HG02938 (cell line): ENCODE measurements at regions not wholly inside any gene's neighbourhood (a gene's known extent, or its start where the extent isn't known, plus 50 kb on each side); places are given as distances from the start of the nearest gene placed in this dataset.
A peak's percentile ranks its signal among the peaks of the same experiment; 100 is the strongest.
"Not testable (repeated sequence)": the region's sequence is repeated elsewhere in the genome, so short reads cannot be mapped to it uniquely, and the experiment has no call there.

Source experiments
- ATAC-seq: cut with Tn5 transposase; IDR thresholded peaks from one replicate; pipeline ENCODE4 v1.9.1; 2021; ENCODE audit warnings: mild to moderate bottlenecking, moderate library complexity; ENCODE audit not compliant: unreplicated experiment

- ATAC-seq = no peak
Observed at GRCh38 chr2:54065411-54065810, 50.0 kb upstream of the ACYP2 start.

GRCh38 chr2:54063967-54064535, 51.4 kb upstream of the ACYP2 start:
- ATAC-seq = no peak

GRCh38 chr2:54062401-54062800, 53.0 kb upstream of the ACYP2 start:
- no peak for ATAC-seq

- no peak for ATAC-seq
Observed at GRCh38 chr2:54061272-54061671, 54.1 kb upstream of the ACYP2 start.

- ATAC-seq = no peak
Observed at GRCh38 chr2:54059986-54060385, 55.4 kb upstream of the ACYP2 start.

- ATAC-seq = no peak
Observed at GRCh38 chr2:54059504-54059903, 55.9 kb upstream of the ACYP2 start.

- no peak for ATAC-seq
Observed at GRCh38 chr2:54058449-54058848, 57.0 kb upstream of the ACYP2 start.

- ATAC-seq = no peak
Observed at GRCh38 chr2:54054774-54055173, 60.6 kb upstream of the ACYP2 start.

GRCh38 chr2:54054271-54054670, 61.1 kb upstream of the ACYP2 start:
- ATAC-seq = peak; percentile 55

GRCh38 chr2:54053830-54054229, 61.6 kb upstream of the ACYP2 start:
- peak; percentile 24 for ATAC-seq

- ATAC-seq = no peak
Observed at GRCh38 chr2:54052825-54053718, 62.3 kb upstream of the ACYP2 start.

- ATAC-seq = no peak
Observed at GRCh38 chr2:54050445-54050844, 65.0 kb upstream of the ACYP2 start.

- no peak for ATAC-seq
Observed at GRCh38 chr2:54049365-54049764, 66.0 kb upstream of the ACYP2 start.

GRCh38 chr2:54048896-54049295, 66.5 kb upstream of the ACYP2 start:
- not testable (repeated sequence) for ATAC-seq

- no peak for ATAC-seq
Observed at GRCh38 chr2:54048117-54048785, 67.2 kb upstream of the ACYP2 start.

- no peak for ATAC-seq
Observed at GRCh38 chr2:54047658-54048057, 67.8 kb upstream of the ACYP2 start.

- ATAC-seq = no peak
Observed at GRCh38 chr2:54047091-54047490, 68.3 kb upstream of the ACYP2 start.

- ATAC-seq = no peak
Observed at GRCh38 chr2:54042897-54043620, 72.3 kb upstream of the PSME4 start.

- no peak for ATAC-seq
Observed at GRCh38 chr2:54042341-54042740, 71.5 kb upstream of the PSME4 start.

GRCh38 chr2:54041135-54041534, 70.3 kb upstream of the PSME4 start:
- no peak for ATAC-seq

- no peak for ATAC-seq
Observed at GRCh38 chr2:54040685-54041084, 69.9 kb upstream of the PSME4 start.
